Gastroesophageal sphincter (tissue), 3 donors: ENCODE measurements at regions not wholly inside any gene's neighbourhood (a gene's known extent, or its start where the extent isn't known, plus 50 kb on each side); places are given as distances from the start of the nearest gene placed in this dataset.

Experiments
- EP300 ChIP-seq: sonication (generic); formaldehyde crosslinking; IDR thresholded peaks from one replicate; pipeline ENCODE4 v1.6.1; 2017; ENCODE audit warnings: antibody characterized with exemption, mild to moderate bottlenecking
- POLR2A ChIP-seq, 2 donors: fragments of 450-650 bp; IDR thresholded peaks; one replicate each; pipeline ENCODE4 v1.6.1; 2017; ENCODE audit warnings: antibody characterized with exemption in 2 of 2, mild to moderate bottlenecking in 2 of 2, moderate library complexity in 1 of 2
- POLR2AphosphoS5 ChIP-seq: sonication (generic); formaldehyde crosslinking; IDR thresholded peaks from one replicate; pipeline ENCODE4 v1.6.1; 2017; ENCODE audit warnings: antibody characterized with exemption
- TF ChIP-seq, protein P1 (sequence below), 4 experiments: fragments of 200-600 bp in 2 of 4; fragments of 450-650 bp in 2 of 4; sonication (generic) in 1 of 4; IDR thresholded peaks; one replicate each; pipeline ENCODE4 v1.5.1; 2017 to 2019; ENCODE audit warnings: antibody characterized with exemption in 4 of 4, mild to moderate bottlenecking in 2 of 4, moderate library complexity in 2 of 4

DNA sequence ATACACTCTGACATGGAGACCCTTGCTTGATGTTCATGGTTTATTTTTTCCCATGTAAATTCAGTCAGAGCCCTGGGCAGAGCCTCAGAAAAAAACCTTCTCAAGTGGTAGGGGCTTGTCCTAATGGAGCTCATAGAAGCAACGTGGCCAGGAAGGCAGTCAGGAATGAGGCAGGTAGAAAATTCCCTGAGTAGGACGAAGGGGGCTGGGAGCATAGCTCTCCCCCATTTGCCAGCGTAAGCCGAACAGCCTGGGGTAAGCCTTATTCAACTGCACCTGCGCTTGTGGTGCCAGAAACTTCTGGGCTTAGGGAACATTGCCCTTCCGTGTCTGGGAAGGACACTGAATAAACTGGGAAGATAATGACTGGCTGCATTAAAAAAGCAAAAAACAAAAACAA is 238.5 kb upstream of the ROPN1 start:
- TF ChIP-seq POLR2AphosphoS5: no peak
- TF ChIP-seq, protein P1, sequence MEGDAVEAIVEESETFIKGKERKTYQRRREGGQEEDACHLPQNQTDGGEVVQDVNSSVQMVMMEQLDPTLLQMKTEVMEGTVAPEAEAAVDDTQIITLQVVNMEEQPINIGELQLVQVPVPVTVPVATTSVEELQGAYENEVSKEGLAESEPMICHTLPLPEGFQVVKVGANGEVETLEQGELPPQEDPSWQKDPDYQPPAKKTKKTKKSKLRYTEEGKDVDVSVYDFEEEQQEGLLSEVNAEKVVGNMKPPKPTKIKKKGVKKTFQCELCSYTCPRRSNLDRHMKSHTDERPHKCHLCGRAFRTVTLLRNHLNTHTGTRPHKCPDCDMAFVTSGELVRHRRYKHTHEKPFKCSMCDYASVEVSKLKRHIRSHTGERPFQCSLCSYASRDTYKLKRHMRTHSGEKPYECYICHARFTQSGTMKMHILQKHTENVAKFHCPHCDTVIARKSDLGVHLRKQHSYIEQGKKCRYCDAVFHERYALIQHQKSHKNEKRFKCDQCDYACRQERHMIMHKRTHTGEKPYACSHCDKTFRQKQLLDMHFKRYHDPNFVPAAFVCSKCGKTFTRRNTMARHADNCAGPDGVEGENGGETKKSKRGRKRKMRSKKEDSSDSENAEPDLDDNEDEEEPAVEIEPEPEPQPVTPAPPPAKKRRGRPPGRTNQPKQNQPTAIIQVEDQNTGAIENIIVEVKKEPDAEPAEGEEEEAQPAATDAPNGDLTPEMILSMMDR (IDR thresholded peaks at IDR 0.05): no peak
- no peak for TF ChIP-seq POLR2A (IDR thresholded peaks at IDR 0.05)
- no peak for TF ChIP-seq EP300
